Endothelial cell of umbilical vein (primary cell): ENCODE measurements at regions not wholly inside any gene's neighbourhood (a gene's known extent, or its start where the extent isn't known, plus 50 kb on each side); places are given as distances from the start of the nearest gene placed in this dataset.

ENCODE experiments used
- BruUV-seq: library from RNA; stranded (reverse); fragments of 400-500 nt; replicated peaks from 2 replicates; lab custom pipeline; 2021; lab: Mats Ljungman, UMichigan
- CTCF ChIA-PET: fragments of 300-600, 350-600 bp; sonication (Branson Sonifier 250); formaldehyde crosslinking; loops from one replicate; lab custom pipeline; 2021; ENCODE audit warnings: antibody characterized with exemption, inconsistent platforms; lab: Charles Lee
- POLR2A ChIA-PET: fragments of 300-600, 350-600 bp; sonication (Branson Sonifier 250); formaldehyde crosslinking; loops from one replicate; lab custom pipeline; 2021; ENCODE audit warnings: antibody characterized with exemption, inconsistent platforms; lab: Charles Lee
- DNase-seq: peaks from one replicate; pipeline ENCODE4 v3.0.0-alpha.2; 2011; ENCODE audit warnings: low read depth, low spot score
- FAIRE-seq: peaks from 2 replicates; lab custom pipeline; 2011; peaks lifted over from hg19 to GRCh38; lab: Jason Lieb, UNC
- H2AFZ ChIP-seq: 2 replicates; pipeline ENCODE4 v1.6.0; 2012; ENCODE audit warnings: low read depth, low read length, control low read depth, inconsistent platforms
- H3K27ac ChIP-seq: 2 replicates; pipeline ENCODE4 v1.5.1; 2011; ENCODE audit warnings: low read depth, mild to moderate bottlenecking, control low read depth, low read length, moderate library complexity; ENCODE audit not compliant: insufficient read depth
- H3K27me3 ChIP-seq, 2 experiments: 2 replicates each; pipeline versions ENCODE4 v1.6.0 to v1.6.1; 2011; ENCODE audit warnings: low read length in 2 of 2, mixed read lengths in 1 of 2; ENCODE audit not compliant: control insufficient read depth in 2 of 2, insufficient read depth in 2 of 2
- H3K36me3 ChIP-seq, 2 experiments: 2 replicates in 1 of 2; 3 replicates in 1 of 2; pipeline ENCODE4 v1.5.1; 2011; ENCODE audit warnings: low read length in 2 of 2, mild to moderate bottlenecking in 1 of 2, moderate library complexity in 1 of 2; ENCODE audit not compliant: control insufficient read depth in 2 of 2, insufficient read depth in 2 of 2; ENCODE audit errors: extremely low read depth in 1 of 2
- H3K4me1 ChIP-seq: 3 replicates; pipeline ENCODE4 v1.5.1; 2011; ENCODE audit warnings: mild to moderate bottlenecking, low read length; ENCODE audit not compliant: control insufficient read depth, insufficient read depth; ENCODE audit errors: extremely low read depth
- H3K4me2 ChIP-seq: 2 replicates; pipeline ENCODE4 v1.6.1; 2011; ENCODE audit warnings: low read length, control low read depth, mixed read lengths; ENCODE audit not compliant: insufficient read depth
- H3K4me3 ChIP-seq, 3 experiments: fragments of 200-600 bp in 1 of 3; sonication (generic), shearing (Covaris generic) in 1 of 3; replicated peaks in 1 of 3; 2 replicates each; pipeline ENCODE4 v1.5.1; 2011 to 2016; ENCODE audit warnings: control low read depth in 3 of 3, low read length in 3 of 3, mild to moderate bottlenecking in 2 of 3, inconsistent platforms in 1 of 3, low read depth in 1 of 3, moderate library complexity in 1 of 3; ENCODE audit not compliant: insufficient read depth in 1 of 3
- H3K79me2 ChIP-seq: 2 replicates; pipeline ENCODE4 v1.6.0; 2012; ENCODE audit warnings: low read length, inconsistent platforms; ENCODE audit not compliant: control insufficient read depth, insufficient read depth
- H3K9ac ChIP-seq: replicated peaks from 2 replicates; pipeline ENCODE3; 2011; ENCODE audit warnings: low read length, control low read depth; ENCODE audit not compliant: insufficient read depth; ENCODE audit errors: extremely low read depth
- H3K9me1 ChIP-seq: replicated peaks from 3 replicates; pipeline ENCODE4 v1.6.0; 2011; ENCODE audit warnings: mild to moderate bottlenecking, low read length; ENCODE audit not compliant: control insufficient read depth, insufficient read depth; ENCODE audit errors: extremely low read depth
- H3K9me3 ChIP-seq: replicated peaks from 2 replicates; pipeline ENCODE4 v1.5.1; 2012; ENCODE audit warnings: low read length, inconsistent platforms; ENCODE audit not compliant: control insufficient read depth, insufficient read depth
- H4K20me1 ChIP-seq: replicated peaks from 2 replicates; pipeline ENCODE3; 2011; ENCODE audit warnings: mild to moderate bottlenecking, low read length; ENCODE audit not compliant: control insufficient read depth, insufficient read depth; ENCODE audit errors: extremely low read depth
- EZH2 ChIP-seq: IDR thresholded peaks from 2 replicates; pipeline ENCODE4 v1.6.1; 2012; ENCODE audit warnings: borderline replicate concordance, low read depth, mild to moderate bottlenecking, moderate library complexity, low read length, inconsistent platforms; ENCODE audit not compliant: severe bottlenecking
- FOS ChIP-seq: IDR thresholded peaks from 2 replicates; pipeline ENCODE4 v1.6.1; 2011; ENCODE audit warnings: mild to moderate bottlenecking, low read length, moderate library complexity, borderline replicate concordance; ENCODE audit not compliant: insufficient read depth
- GATA2 ChIP-seq: IDR thresholded peaks from 2 replicates; pipeline ENCODE4 v1.7.0; 2011; ENCODE audit warnings: low read depth, mild to moderate bottlenecking, moderate library complexity, mixed read lengths, low read length; ENCODE audit not compliant: insufficient read length, insufficient read depth
- JUN ChIP-seq: IDR thresholded peaks from 2 replicates; pipeline ENCODE4 v1.6.1; 2011; ENCODE audit warnings: borderline replicate concordance, low read depth; ENCODE audit not compliant: insufficient read length, insufficient read depth
- MYC ChIP-seq: IDR thresholded peaks from one replicate; pipeline ENCODE4 v1.6.1; 2011; ENCODE audit warnings: mild to moderate bottlenecking, low read depth, low read length
- POLR2A ChIP-seq: IDR thresholded peaks from 2 replicates; pipeline ENCODE4 v1.6.1; 2012; ENCODE audit warnings: low read depth, mild to moderate bottlenecking, control low read depth, low read length
- POLR2AphosphoS5 ChIP-seq: IDR thresholded peaks from 2 replicates; pipeline ENCODE4 v1.6.1; 2012; ENCODE audit warnings: low read depth, mild to moderate bottlenecking, control low read depth, low read length, moderate library complexity; ENCODE audit not compliant: insufficient read depth
- dilution Hi-C: fragments of 300-500 bp; cut with MboI; formaldehyde crosslinking; loops from one replicate; pipeline ENCODE4 v1.15.0; 2019; ENCODE audit warnings: low sequenced_read_pairs; ENCODE audit not compliant: extremely low pct_ligation_motif_present
- intact Hi-C: fragments of 100-400 bp; cut with micrococcal nuclease; formaldehyde crosslinking; loops from one replicate; pipeline ENCODE4 v1.10.0; 2022
- TF ChIP-seq, protein P1 (sequence below): IDR thresholded peaks from 2 replicates; pipeline ENCODE4 v1.6.1; 2011; ENCODE audit not compliant: insufficient read depth, insufficient read length
- TF ChIP-seq, protein P2 (sequence below), 2 donors: IDR thresholded peaks; 1 replicate in 1 of 2; 2 replicates in 1 of 2; pipeline ENCODE4 v1.5.1; 2011; ENCODE audit warnings: low read length in 2 of 2, mild to moderate bottlenecking in 2 of 2, moderate library complexity in 2 of 2, control low read depth in 1 of 2, inconsistent platforms in 1 of 2, low read depth in 1 of 2; ENCODE audit not compliant: insufficient read depth in 1 of 2; ENCODE audit errors: extremely low read depth in 1 of 2

DNA sequence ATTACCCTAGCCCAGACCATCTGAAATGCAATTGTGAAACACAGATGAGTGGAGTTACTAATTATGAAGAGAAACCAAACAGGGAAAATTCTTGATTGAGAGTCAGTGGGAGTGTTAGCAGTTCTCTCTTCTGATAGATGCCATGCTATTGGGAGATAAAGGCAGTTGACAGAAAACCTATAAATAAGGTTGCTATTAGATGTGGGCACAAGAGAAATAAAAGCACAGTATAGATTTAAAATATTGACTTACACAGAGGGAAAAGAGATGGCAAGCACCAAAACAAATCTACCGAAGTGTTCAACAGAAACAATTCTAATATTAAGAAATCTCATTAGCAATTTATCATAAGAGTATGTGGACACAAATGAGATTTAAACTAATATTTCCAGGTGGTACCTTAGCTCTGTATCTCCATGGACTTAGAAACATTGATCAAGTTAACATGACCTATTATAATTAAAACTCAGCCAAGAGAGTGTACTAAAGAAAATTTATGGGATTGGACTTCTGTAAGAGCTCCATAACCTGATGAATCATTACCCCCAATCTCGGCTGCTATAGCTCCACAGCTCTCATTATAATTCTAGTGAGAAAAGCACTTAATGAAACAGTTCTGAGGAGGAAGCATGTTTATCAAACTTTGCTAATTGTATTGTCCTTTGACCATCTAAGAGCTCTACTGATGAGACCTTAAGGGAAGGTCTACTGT lies 665.0 kb upstream of the RIOK2 start:
- Histone ChIP-seq H4K20me1 (no peaks in the 10 kb centered on the region), H3K4me2 (no peak overlapping the region), H3K9me3 (no peaks in the 10 kb centered on the region), H3K27ac (no peak overlapping the region), H3K4me1 (no peaks in the 10 kb centered on the region), H2AFZ (no peak overlapping the region), H3K79me2 (no peaks in the 10 kb centered on the region), H3K36me3 (no peaks in the 10 kb centered on the region), H3K9ac (no peak overlapping the region), H3K4me3 (no peak overlapping the region), H3K9me1 (no peaks in the 10 kb centered on the region), H3K27me3 (no peaks in the 10 kb centered on the region)
- TF ChIP-seq FOS (no peak), POLR2A (no peak), JUN (no peak), EZH2 (no peak), MYC (no peak), GATA2 (no peak), POLR2AphosphoS5 (no peak)
- TF ChIP-seq, protein P1, sequence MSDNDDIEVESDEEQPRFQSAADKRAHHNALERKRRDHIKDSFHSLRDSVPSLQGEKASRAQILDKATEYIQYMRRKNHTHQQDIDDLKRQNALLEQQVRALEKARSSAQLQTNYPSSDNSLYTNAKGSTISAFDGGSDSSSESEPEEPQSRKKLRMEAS: no peak
- TF ChIP-seq, protein P2, sequence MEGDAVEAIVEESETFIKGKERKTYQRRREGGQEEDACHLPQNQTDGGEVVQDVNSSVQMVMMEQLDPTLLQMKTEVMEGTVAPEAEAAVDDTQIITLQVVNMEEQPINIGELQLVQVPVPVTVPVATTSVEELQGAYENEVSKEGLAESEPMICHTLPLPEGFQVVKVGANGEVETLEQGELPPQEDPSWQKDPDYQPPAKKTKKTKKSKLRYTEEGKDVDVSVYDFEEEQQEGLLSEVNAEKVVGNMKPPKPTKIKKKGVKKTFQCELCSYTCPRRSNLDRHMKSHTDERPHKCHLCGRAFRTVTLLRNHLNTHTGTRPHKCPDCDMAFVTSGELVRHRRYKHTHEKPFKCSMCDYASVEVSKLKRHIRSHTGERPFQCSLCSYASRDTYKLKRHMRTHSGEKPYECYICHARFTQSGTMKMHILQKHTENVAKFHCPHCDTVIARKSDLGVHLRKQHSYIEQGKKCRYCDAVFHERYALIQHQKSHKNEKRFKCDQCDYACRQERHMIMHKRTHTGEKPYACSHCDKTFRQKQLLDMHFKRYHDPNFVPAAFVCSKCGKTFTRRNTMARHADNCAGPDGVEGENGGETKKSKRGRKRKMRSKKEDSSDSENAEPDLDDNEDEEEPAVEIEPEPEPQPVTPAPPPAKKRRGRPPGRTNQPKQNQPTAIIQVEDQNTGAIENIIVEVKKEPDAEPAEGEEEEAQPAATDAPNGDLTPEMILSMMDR (IDR thresholded peaks at IDR 0.05; ENCODE audit: extremely low read depth in 1 of 2, insufficient read depth in 1 of 2, low read depth in 1 of 2, low read length in 2 of 2): no peak
- dilution Hi-C loops (no loop called here), intact Hi-C loops (no loop called here)
- FAIRE-seq (no peak), DNase-seq (no peak)
- BruUV-seq: no TSS peak
- POLR2A ChIA-PET: no interaction called here
- CTCF ChIA-PET: no interaction called here
